HG03521 (cell line): ENCODE measurements at regions not wholly inside any gene's neighbourhood (a gene's known extent, or its start where the extent isn't known, plus 50 kb on each side); places are given as distances from the start of the nearest gene placed in this dataset.

Source experiments
- ATAC-seq: cut with Tn5 transposase; IDR thresholded peaks from one replicate; pipeline ENCODE4 v1.9.1; 2021; ENCODE audit warnings: mild to moderate bottlenecking, moderate library complexity; ENCODE audit not compliant: unreplicated experiment

GRCh38 chr2:219766658-219767057 lies 139.2 kb downstream of the SLC4A3 start:
- no peak for ATAC-seq

- ATAC-seq = no peak
Measured at GRCh38 chr2:219769090-219769910, 141.9 kb downstream of the SLC4A3 start.

DNA sequence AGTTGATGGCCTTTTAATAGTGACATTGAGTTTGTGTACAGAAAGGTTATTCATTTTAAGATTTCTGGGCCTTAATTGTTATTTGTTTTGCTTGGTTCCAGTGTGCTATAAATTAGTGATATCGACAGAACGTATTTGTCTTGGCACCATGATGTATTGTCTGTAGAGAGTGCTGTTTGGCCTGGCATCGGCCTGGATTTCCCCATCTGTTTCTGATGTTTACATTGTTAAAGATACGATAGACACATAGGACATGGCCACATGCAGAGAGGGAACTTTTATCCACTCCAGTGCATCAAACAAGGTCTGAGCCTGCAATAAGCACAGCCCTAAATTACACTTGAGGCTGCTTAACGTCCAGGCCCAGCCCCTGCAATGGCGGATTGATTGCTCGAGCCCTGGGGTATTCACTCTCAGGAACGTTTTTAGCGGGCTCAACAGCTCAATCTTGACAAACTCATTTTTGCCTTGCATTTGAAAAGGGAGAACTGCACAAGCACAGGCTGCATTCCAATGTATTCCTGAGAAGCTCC lies 144.7 kb downstream of the SLC4A3 start:
- no peak for ATAC-seq

DNA sequence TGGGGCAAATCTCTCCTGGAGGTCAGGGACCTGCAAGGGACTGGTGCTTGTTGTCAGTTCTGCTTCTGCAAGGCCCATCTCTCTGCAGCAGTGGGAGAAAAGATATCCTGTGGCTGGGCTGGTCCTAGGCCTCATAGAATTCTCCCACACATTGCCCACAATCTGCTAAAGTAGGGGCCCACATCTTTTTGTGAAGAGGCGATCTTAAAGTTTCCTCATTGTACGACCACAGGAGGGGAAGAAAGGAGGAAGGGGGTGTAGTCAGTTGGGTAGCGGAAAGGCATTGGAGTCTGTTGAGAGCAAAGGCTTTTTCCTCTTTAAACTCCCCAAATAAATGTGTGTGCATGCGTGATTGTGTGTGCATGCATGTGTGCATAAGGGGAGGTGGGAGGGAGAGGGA lies 145.3 kb downstream of the SLC4A3 start:
- no peak for ATAC-seq

GRCh38 chr2:219775506-219775905 lies 148.1 kb downstream of the SLC4A3 start:
- ATAC-seq = no peak

DNA sequence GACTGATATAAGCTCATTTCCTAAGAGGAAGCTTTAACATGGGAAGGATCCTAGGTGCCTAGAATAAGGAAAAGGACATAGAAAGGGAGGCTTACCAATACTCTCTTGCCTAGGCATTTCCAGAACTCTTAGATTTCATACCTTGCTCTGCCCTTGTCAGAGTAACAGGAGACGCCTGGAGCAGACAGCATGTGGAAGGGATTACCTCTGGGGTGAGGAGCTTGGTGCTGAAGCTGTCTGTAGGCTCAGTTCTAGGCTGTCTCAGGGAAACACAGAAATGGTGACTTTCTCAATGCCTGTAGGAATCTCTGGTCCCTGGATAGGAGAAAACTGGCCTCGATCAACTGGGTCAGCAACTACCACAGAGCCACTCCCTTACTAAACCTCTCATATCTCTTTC lies 150.0 kb downstream of the SLC4A3 start:
- no peak for ATAC-seq

DNA sequence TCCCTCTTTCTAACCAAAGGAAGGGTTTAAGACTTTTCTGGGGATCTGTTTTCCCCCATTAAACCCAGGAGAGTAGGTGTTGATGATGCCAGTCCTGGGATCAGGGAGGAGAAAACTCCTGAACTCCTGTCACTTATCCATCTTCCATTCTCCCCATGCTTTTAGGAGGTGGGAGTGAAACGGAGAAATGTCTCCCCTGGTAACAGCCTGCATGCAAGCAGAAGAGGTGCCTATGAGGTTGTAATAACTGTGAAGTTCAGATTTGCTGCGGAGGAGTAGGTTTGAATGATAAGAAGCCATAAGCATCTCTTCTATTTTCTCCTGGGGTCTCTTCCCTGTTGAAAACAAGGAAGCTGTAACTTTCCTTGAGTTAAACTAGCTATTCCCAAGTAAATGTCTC lies 150.8 kb downstream of the SLC4A3 start:
- no peak for ATAC-seq

- no peak for ATAC-seq
Measured at GRCh38 chr2:219782737-219783348, 155.4 kb downstream of the SLC4A3 start.

DNA sequence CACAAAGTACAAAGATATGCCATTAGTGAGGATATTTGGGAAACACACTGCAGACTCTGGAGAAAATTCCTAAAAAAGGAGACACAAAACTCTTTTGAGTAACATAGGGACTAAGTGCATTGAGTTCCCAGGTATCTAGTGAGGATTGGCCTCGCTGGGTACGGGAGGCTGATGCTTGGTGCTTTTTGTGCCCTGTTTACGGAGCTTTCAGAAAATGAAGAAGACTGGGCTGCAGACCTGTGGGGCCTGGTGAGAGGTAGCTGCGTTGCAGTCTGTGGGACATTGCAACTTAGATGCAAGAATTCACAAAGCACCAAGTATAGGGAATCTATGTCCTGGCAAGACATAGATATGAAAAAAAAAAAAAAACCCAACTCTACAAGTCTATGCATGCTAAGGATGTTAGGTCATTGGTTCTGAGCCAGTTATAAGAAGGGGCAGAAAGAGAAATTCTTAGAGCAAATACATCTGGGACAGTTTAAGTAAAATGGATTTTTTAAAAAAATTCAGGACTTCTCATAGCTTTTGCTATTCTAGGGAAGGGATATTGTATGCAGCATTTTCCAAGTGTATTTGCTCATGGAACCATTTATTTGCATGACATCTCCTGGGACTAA lies 156.0 kb downstream of the SLC4A3 start:
- ATAC-seq = no peak

DNA sequence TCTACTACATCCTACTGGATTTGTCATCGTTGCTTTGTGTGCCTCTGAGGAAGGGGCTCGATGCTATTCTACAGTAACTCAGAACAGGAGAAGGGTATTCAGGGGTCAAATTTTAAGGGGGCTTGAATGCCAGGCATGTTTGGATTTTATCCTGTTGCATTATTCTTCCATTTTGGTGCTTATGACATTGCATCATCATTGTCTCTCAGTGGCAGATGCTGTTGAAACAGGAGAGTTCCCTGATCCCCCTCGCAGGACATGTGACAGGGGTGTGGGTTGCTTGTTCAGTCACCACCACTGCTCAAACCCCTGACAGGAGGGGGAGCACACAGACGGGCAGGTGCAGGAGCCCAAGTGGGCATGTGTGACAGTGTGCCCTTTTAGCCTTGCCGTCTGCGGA lies 156.7 kb downstream of the SLC4A3 start:
- no peak for ATAC-seq

- no peak for ATAC-seq
Measured at GRCh38 chr2:219789476-219789875, 162.0 kb downstream of the SLC4A3 start.

DNA sequence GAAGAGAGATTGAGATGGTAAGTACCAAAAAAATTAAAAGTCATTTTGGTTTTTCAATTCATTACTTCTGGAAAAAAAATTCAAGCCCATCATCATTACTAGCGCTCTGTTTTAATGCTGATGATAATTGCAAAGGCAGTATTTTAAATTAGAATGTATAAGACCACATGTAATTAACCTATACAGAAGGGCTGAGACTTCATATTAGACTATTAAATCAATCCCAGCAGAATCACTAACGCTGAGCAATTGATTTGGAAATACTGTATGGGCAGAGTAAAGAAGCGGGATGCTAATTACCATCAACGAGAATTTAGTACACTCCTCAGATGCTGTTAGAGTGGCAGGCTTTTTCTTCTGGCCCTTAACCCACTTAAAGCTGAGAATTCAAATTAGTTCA lies 165.0 kb downstream of the SLC4A3 start:
- ATAC-seq = no peak

GRCh38 chr2:219798430-219798829 lies 171.0 kb downstream of the SLC4A3 start:
- no peak for ATAC-seq

- no peak for ATAC-seq
Measured at GRCh38 chr2:219803294-219803693, 175.9 kb downstream of the SLC4A3 start.

DNA sequence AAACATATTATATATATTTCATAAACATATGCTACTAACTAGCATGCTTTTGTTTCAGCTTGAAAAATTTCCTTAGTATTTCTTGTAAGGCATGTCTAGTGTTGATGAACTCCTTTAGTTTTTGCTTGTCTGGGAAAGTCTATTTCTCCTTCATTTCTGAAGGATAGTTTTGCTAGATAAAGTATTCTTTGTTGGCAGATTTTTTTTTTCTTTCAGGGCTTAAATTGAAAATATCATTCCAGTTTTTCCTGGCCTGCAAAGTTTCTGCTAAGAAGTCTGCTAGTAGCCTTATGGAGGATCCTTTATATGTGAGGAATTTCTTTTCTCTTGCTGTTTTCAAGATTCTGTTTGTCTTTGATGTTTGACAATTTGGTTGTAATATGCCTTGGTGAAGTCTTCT lies 183.5 kb downstream of the SLC4A3 start:
- ATAC-seq = no peak

DNA sequence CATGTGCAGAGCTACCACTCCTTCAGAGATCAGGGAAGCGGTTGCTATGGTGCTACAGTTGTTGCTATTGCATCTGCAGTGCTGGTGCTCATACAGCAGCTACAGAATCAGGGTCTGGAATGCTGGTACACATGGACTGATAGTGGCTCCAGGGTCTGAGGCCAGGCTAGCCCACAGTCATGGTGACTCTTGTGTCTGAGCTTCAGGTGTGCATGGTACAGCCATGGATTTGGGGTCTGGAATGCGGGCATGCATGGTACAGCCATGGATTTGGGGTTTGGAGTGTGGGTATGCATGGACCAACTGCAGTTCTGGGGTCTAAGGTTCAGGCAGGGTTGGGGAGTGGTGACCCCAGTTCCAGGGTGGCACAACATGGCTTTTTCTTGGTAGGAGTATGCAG lies 185.2 kb downstream of the SLC4A3 start:
- ATAC-seq = no peak

DNA sequence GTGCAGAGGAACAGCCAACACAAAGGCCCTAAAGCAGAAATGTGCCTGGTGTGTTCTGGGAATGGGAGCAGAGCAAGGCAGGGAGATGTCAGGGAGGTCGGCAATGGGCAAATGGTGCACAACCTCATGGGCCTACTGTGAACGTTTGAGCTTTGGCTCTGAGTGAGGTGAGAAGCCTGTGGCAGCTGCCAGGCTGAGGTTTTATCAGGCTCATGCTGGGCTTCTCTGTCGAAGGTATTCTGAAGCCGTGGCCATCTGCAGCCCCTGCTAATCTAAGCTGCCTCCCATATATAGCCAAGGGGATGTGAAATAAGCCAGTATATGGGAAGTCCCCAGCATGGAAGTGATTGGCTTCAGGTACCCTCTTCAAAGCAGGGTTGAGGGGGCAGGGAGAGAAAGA lies 193.3 kb downstream of the SLC4A3 start:
- no peak for ATAC-seq

DNA sequence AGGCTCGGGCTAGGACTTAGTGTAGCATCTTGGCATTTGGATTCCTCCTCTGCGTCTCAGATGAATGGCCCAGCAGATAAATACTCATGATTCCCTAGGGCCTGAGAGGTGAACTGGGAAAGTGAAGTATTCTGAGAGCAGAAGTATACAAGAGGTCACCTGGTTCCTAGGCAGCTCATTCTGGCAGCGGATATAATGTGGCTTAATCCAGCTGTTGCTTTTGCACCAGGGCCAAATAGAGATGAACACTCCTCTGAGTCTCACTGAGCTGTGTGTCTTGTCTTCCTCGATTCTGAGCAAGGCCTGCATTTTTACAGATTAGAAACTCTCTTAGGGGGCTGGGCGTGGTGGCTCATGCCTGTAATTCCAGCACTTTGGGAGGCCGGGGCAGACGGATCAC lies 196.1 kb downstream of the SLC4A3 start:
- ATAC-seq = no peak

DNA sequence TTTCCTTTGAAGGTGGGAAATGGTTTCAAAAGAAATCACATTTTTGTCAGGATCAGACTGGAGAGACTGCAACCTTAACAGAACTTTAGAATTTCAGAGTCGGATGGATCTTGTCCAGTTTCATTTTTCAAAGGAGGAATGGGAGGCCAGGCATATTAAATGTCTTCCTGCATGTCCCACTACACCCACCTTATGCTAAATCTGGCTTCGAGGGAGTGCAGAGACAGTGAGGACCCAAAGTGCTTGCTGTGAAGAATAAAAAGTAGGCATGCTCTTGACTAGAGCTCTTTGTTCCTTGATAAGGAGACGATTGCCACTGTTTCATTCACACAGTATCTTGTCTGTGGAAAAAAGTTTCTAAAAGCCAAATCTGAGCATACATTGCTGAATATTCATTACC lies 197.6 kb downstream of the SLC4A3 start:
- ATAC-seq = no peak

DNA sequence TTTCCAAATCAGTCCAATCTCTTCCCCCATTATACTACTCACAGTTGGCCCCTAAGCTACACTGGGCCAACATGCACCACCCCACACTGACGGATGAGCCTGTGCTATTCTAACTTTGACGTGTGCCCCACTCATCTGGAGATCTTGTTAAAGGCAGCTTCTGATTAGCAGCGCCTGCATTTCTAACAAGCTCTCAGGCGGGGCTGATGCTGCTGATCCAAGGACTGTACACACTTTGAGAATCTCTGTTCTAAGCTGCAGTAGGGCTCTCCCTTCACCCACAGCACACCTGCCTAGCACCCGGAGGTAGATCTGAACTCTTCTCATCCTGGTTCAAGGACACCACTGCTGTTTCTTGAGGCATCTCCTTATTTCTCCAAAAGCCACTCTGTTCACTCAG lies 200.7 kb downstream of the SLC4A3 start:
- ATAC-seq = no peak

DNA sequence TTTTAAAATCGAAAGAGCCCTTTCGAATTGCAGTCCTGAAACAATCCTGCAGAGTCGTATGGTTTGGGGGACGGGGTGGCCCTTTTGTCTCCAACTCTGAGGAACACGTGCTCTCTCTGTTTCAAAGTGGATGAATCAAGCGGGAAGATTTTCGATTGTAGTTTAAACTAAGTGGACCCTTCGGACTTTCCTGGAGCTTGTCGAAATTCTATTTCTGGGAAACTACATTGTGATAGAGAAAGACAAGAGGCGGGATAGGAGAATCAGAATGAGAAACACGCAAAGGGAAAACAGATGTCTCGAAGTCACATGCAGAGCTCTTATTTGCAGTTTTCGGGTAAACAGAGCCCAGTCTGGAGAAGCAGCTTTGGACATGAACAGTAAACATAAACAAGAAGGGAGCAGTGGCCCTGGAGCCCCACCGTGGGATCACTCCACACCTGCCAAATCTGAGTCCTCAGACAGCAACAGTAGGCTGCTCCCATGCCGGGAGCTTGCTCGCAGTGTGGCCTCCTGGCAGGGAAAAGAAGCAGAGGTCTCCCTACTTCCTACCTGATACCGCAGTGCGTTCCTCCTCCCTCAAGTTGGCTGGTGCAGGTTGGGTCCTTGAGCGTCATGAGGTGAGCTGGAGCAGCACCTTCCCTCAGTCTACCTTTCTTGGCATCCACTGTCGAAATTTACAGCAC lies 202.4 kb downstream of the SLC4A3 start:
- ATAC-seq = no peak
